GM12892 (cell line): ENCODE measurements at regions not wholly inside any gene's neighbourhood (a gene's known extent, or its start where the extent isn't known, plus 50 kb on each side); places are given as distances from the start of the nearest gene placed in this dataset.

Experiments used
- POLR2A ChIP-seq: IDR thresholded peaks from 2 replicates; pipeline ENCODE4 v1.6.1; 2011; ENCODE audit warnings: low read depth, low read length, control low read depth
- POLR2AphosphoS5 ChIP-seq: IDR thresholded peaks from 2 replicates; pipeline ENCODE4 v1.6.1; 2011; ENCODE audit warnings: low read depth, low read length, control low read depth
- TAF1 ChIP-seq: IDR thresholded peaks from 2 replicates; pipeline ENCODE4 v1.6.1; 2011; ENCODE audit warnings: low read depth, mild to moderate bottlenecking, control low read depth, low read length, borderline replicate concordance

GRCh38 chr3:117539729-117540128, 830.1 kb downstream of the TUSC7 start:
- TF ChIP-seq POLR2A (no peak), POLR2AphosphoS5 (no peak), TAF1 (no peak)
